ENCODE measurements at regions not wholly inside any gene's neighbourhood (a gene's known extent, or its start where the extent isn't known, plus 50 kb on each side); places are given as distances from the start of the nearest gene placed in this dataset.
"Not testable (repeated sequence)": the region's sequence is repeated elsewhere in the genome, so short reads cannot be mapped to it uniquely, and the experiment has no call there.

DNA sequence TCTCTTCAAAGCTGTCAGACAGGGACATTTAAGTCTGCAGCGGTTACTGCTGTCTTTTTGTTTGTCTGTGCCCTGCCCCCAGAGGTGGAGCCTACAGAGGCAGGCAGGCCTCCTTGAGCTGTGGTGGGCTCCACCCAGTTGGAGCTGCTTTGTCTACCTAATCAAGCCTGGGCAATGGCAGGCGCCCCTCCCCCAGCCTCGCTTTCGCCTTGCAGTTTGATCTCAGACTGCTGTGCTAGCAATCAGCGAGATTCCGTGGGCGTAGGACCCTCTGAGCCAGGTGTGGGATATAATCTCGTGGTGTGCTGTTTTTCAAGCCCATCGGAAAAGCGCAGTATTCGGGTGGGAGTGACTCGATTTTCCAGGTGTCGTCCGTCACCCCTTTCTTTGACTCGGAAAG lies 648.1 kb upstream of the RAG2 start:
- DNase-seq: not testable (repeated sequence)

GRCh38 chr11:37230865-37231264 lies 632.8 kb upstream of the RAG2 start:
- no peak for DNase-seq

DNA sequence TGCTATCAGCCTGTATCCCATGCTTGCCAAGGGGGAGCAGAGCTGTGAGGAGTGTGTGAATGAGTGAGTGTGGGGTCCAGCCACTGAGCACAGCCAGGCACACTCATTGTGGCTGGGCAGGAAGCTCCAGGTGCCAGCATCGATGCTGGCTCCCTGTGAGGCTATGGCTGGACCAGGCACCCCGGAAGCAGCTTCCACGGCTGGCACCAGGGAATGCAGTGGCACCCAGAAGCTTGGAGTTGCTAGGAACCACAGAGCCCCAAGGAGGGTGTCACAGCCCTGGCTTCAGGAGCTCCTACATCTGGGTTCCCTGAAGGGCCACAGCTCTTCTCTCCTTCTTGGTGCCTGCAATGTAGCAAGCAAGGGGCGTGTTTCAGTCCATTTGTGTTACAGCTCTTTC lies 625.9 kb upstream of the RAG2 start:
- DNase-seq: no peak

GRCh38 chr11:37203006-37203405 lies 605.0 kb upstream of the RAG2 start:
- DNase-seq: no peak

DNA sequence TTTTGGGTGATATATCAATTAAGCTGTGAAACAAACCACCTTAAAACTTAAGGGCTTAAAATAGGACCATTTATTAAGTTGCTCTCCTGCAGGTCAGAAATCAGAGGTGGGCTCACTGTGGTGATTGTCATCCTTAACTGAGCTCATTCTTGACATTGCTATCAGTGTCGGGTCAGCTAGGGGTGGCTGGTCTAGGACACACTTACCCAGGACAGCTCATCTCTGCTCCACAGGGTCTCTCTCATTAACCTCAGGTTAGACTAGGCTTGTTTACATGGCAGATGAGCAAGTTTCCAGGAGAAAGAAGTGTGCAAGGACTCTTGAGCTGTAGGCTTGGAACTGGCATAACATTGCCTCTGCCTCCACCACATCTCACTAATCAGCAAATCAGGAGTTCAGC lies 601.0 kb upstream of the RAG2 start:
- DNase-seq: no peak

- no peak for DNase-seq
These were observed 586.3 kb upstream of the RAG2 start for GRCh38 chr11:37184326-37184725.

- no peak for DNase-seq
These were observed 584.0 kb upstream of the RAG2 start for GRCh38 chr11:37182031-37182430.

- no peak for DNase-seq
These were observed 579.7 kb upstream of the RAG2 start for GRCh38 chr11:37177721-37178120.

- DNase-seq: no peak
These were observed 573.4 kb upstream of the RAG2 start for GRCh38 chr11:37171451-37171850.

DNA sequence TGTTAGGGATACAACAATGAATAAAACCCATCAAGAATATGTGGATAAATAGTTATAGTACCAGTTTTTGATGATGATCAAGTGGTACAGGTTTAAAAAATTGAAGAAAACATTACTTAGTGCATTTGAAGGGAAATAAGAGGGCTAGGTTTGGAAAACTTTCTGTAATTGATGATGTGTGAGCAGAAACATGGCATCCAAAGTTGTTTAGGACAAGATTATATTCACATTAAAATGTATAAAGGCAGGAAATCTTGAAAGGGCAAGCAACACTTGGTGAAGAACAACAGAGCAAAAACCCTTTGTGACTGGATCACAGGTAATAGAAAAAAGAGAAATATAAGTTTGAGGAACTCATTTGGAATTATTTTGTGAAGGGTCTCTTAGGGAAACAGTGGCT lies 572.3 kb upstream of the RAG2 start:
- no peak for DNase-seq

DNA sequence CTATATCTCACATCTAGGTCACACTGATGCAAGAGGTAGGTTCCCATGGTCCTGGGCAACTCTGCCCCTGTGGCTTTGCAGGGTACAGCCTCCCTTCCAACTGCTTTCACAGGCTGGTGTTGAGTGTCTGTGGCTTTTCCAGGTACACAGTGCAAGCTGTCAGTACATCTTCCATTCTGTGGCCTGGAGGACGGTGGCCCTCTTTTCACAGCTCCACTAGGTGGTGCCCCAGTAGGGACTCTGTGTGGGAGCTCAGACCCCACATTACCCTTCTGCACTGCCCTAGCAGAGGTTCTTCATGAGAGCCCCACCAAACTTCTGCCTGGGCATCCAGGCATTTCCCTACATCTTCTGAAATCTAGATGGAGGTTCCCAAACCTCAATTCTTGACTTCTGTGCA lies 547.4 kb upstream of the RAG2 start:
- not testable (repeated sequence) for DNase-seq

DNA sequence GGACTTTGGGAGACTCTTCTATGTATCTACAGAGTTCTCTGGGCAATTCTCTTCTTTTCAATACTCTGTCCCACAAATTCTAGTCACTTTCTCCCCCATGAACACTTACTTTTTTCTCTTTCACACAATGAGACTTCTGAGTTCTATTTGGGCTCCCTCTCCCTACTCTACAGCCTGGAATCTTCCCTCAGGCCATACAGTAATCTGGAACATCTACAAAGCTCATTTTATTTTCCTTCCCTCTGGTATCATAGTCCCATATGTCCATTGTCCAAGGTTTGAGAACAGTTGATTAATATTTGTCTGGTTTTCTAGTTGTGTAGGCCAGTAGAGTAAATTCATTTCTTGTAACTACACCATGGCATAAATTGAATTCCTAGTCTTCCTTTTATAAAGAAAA lies 544.6 kb upstream of the RAG2 start:
- DNase-seq: no peak

DNA sequence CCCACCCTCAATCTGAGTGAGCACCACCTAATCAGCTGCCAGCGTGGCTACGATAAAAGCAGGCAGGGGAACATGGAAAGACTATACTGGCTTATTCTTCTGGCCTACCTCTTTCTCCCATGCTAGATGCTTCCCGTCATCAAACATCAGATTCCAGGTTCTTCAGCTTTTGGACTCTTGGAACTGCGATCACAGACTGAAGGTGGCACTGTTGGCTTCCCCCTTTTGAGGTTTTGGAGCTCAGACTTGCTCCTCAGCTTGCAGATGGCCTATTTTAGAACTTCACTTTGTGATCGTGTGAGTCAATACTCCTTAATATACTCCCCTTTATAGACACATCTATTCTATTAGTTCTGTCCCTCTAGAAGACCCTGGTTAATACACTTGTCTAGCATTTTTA lies 543.7 kb upstream of the RAG2 start:
- DNase-seq: no peak

GRCh38 chr11:37135606-37136005 lies 537.6 kb upstream of the RAG2 start:
- DNase-seq: not testable (repeated sequence)

- DNase-seq: no peak
These were observed 536.6 kb upstream of the RAG2 start for GRCh38 chr11:37134637-37135036.

GRCh38 chr11:37124384-37124783 lies 526.3 kb upstream of the RAG2 start:
- DNase-seq: no peak

- DNase-seq: no peak
These were observed 517.9 kb upstream of the RAG2 start for GRCh38 chr11:37115963-37116362.

DNA sequence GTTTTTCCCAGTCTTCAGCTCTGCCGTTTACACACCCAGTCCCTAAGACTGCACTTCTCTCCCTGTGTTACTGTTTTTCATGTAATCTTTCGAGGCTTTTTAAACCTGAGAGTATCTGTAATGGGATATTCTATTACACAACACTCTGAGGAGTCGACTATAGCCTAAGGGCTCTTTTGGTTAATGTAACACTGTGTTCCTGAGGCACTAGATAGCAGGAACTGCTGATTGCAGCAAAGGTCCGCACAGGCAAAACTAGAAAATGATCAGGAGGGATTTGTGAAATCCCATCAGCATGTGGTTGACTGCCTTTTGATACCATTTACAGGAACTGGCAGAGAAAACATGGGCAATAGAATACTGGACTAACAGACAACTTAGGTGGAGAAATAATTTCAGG lies 512.3 kb upstream of the RAG2 start:
- DNase-seq: no peak

- no peak for DNase-seq
These were observed 511.2 kb upstream of the RAG2 start for GRCh38 chr11:37109286-37109585.

DNA sequence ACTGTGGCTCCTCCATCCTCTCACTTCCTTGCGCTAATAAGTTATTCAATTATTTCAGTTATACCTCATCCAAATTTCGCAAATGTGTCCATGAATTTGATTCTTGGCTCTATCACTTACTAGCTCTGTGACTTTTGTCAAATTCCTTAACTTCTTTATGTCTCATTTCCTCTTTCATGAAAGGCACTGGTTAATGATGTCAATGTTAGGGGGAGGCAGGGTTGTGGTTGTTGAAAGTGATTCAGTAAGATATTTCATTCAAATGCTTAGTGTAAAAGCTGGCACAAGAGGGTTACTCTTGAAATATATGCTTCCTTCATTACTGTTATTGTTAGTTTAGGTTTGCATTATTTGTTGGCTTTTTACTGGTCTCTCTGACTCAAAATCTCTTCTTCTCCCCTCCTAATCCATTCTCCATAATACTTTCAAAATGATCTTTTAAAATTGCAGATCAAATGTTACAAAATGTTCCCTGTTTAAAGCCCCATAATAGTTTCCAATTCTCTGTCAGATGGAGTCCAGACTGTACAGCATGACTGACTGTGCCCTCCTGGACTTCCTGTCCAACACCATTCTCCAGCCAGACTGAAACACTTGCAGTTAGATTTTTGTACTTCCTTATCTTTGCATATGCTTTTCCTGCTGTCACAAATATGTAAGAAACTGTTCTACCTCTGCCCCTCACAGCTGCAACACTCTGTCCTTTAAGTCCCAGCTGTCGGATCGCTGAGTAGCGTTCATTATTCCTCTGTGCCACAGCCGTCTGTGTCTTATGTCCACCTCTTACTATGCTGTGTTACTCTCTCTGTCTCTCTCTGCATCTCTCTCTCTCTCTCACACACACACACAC lies 510.6 kb upstream of the RAG2 start:
- DNase-seq: no peak

- no peak for DNase-seq
These were observed 509.8 kb upstream of the RAG2 start for GRCh38 chr11:37107831-37108230.

GRCh38 chr11:37107415-37107814 lies 509.4 kb upstream of the RAG2 start:
- DNase-seq: no peak

GRCh38 chr11:37105427-37105826 lies 507.4 kb upstream of the RAG2 start:
- no peak for DNase-seq

DNA sequence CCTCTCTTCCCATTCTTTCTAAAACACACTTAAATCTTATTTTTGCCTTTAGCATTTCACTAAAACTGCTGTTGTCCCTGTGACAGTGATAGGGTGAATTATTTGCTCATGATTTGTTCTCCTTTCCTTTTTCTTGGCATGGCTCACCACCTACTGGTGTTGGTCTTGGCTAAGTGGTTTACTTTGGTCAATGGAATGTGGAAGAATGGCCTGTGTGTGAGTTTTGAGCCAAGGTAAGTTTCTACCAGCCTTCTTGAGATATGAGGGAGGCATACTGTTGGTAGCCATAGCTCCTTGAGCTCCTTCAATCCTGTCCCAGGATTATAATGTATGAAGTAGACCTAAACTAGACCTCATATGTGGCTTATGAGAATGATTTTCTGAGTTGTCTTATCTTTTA lies 506.3 kb upstream of the RAG2 start:
- no peak for DNase-seq

DNA sequence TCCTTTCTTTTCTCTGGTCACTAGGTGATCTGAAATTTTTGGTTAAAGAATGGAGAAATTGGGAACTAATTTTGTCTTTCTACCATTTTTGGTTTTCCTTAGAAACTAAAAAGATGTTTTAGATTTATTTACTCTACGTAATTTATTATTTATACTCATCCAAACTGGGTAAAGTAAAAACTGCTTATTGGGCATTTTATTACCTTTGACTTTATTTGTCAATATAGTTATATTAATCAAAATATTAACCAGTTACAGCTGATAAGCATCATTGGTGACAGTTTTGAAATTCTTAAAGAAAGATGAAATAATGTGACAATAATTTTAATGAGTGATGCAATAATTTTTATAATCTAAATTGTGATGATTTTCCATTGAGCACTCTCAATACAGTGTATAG lies 502.0 kb upstream of the RAG2 start:
- DNase-seq: no peak

- DNase-seq: no peak
These were observed 494.5 kb upstream of the RAG2 start for GRCh38 chr11:37092487-37092886.
